GM23338 (cell line): ENCODE measurements at regions not wholly inside any gene's neighbourhood (a gene's known extent, or its start where the extent isn't known, plus 50 kb on each side); places are given as distances from the start of the nearest gene placed in this dataset.

Experiments
- ATAC-seq: fragments of 200-7000 bp; cut with Tn5 transposase; 3 replicates; pipeline ENCODE4 v1.9.1; 2020
- DNase-seq: peaks from one replicate; pipeline ENCODE4 v3.0.0-alpha.2; 2015; ENCODE audit warnings: low spot score
- H2AFZ ChIP-seq: fragments of 200-600 bp; sonication (generic); 2 replicates; pipeline ENCODE4 v1.8.0; 2016; ENCODE audit warnings: antibody characterized with exemption, mild to moderate bottlenecking, moderate library complexity
- H3F3A ChIP-seq: fragments of 200-600 bp; sonication (generic); replicated peaks from 2 replicates; pipeline ENCODE4 v1.8.0; 2017; ENCODE audit warnings: antibody characterized with exemption, mixed run types, low read depth
- H3K27ac ChIP-seq: fragments of 200-600 bp; sonication (generic); 2 replicates; pipeline ENCODE4 v1.6.1; 2016; ENCODE audit warnings: low read depth
- H3K27me3 ChIP-seq: fragments of 200-600 bp; sonication (generic); 2 replicates; pipeline ENCODE4 v1.8.0; 2016; ENCODE audit warnings: mild to moderate bottlenecking, mixed run types, moderate library complexity; ENCODE audit not compliant: insufficient read depth
- H3K36me3 ChIP-seq: fragments of 200-600 bp; sonication (generic); 2 replicates; pipeline ENCODE4 v1.8.0; 2016; ENCODE audit warnings: mild to moderate bottlenecking; ENCODE audit not compliant: insufficient read depth
- H3K4me1 ChIP-seq: fragments of 200-600 bp; sonication (generic); 2 replicates; pipeline ENCODE4 v1.8.0; 2016; ENCODE audit warnings: mild to moderate bottlenecking, moderate library complexity; ENCODE audit not compliant: insufficient read depth
- H3K4me2 ChIP-seq: fragments of 200-600 bp; sonication (generic); 2 replicates; pipeline ENCODE4 v1.7.1; 2017; ENCODE audit warnings: mixed run types
- H3K4me3 ChIP-seq: fragments of 200-600 bp; sonication (generic); 2 replicates; pipeline ENCODE4 v1.6.1; 2016; ENCODE audit warnings: mixed run types
- H3K79me2 ChIP-seq: fragments of 200-600 bp; sonication (generic); replicated peaks from 2 replicates; pipeline ENCODE4 v1.8.0; 2017; ENCODE audit warnings: mild to moderate bottlenecking; ENCODE audit not compliant: insufficient read depth
- H3K9me2 ChIP-seq: fragments of 200-600 bp; sonication (generic); 2 replicates; pipeline ENCODE4 v1.8.0; 2017; ENCODE audit not compliant: insufficient read depth
- H4K20me1 ChIP-seq: fragments of 200-600 bp; sonication (generic); replicated peaks from 2 replicates; pipeline ENCODE4 v1.8.0; 2017; ENCODE audit warnings: mild to moderate bottlenecking; ENCODE audit not compliant: insufficient read depth
- H3K27ac Mint-ChIP-seq: 2 replicates; pipeline ENCODE4 v1.8.0; 2020; ENCODE audit warnings: inconsistent platforms, mild to moderate bottlenecking, moderate library complexity, mixed read lengths
- H3K27me3 Mint-ChIP-seq: 3 replicates; pipeline ENCODE4 v1.8.0; 2022; ENCODE audit warnings: low read depth, mild to moderate bottlenecking, moderate library complexity, mixed read lengths, inconsistent platforms; ENCODE audit not compliant: insufficient read depth, poor library complexity
- H3K36me3 Mint-ChIP-seq: 3 replicates; pipeline ENCODE4 v1.8.0; 2021; ENCODE audit warnings: low read depth, mild to moderate bottlenecking, inconsistent platforms, moderate library complexity, mixed read lengths
- H3K4me1 Mint-ChIP-seq: 3 replicates; pipeline ENCODE4 v1.8.0; 2020; ENCODE audit warnings: mild to moderate bottlenecking, inconsistent platforms, mixed read lengths
- H3K4me3 Mint-ChIP-seq: 3 replicates; pipeline ENCODE4 v1.8.0; 2021; ENCODE audit warnings: moderate library complexity, mild to moderate bottlenecking, inconsistent platforms, mixed read lengths
- H3K9me3 Mint-ChIP-seq: 3 replicates; pipeline ENCODE4 v1.8.0; 2020; ENCODE audit warnings: moderate library complexity, mild to moderate bottlenecking, inconsistent platforms, mixed read lengths
- CREB1 ChIP-seq: fragments of 250-450 bp; sonication (Bioruptor Pico); IDR thresholded peaks from 2 replicates; pipeline ENCODE4 v1.5.0; 2020; ENCODE audit warnings: low read depth, mild to moderate bottlenecking, moderate library complexity
- CTCF ChIP-seq, 2 experiments: fragments of 200-600 bp in 1 of 2; sonication (generic) in 1 of 2; conservative IDR thresholded peaks; 2 replicates each; pipeline versions ENCODE4 v1.5.1 to v1.6.1; 2016 to 2017; ENCODE audit warnings: antibody characterized with exemption in 2 of 2, low read depth in 2 of 2, mild to moderate bottlenecking in 2 of 2, moderate library complexity in 1 of 2
- ETS1 ChIP-seq: IDR thresholded peaks from 2 replicates; pipeline ENCODE4 v1.6.1; 2016; ENCODE audit warnings: antibody characterized with exemption
- EZH2 ChIP-seq: fragments of 200-600 bp; sonication (generic); IDR thresholded peaks from one replicate; pipeline ENCODE4 v1.8.0; 2017; ENCODE audit warnings: antibody characterized with exemption, mild to moderate bottlenecking, low read depth; ENCODE audit not compliant: unreplicated experiment
- NANOG ChIP-seq: IDR thresholded peaks from 2 replicates; pipeline ENCODE4 v1.6.1; 2016; ENCODE audit warnings: antibody characterized with exemption, borderline replicate concordance
- POLR2AphosphoS5 ChIP-seq: IDR thresholded peaks from 2 replicates; pipeline ENCODE4 v1.6.1; 2016; ENCODE audit warnings: antibody characterized with exemption, low read depth
- ZNF114 ChIP-seq: fragments of 250-450 bp; sonication (Bioruptor Pico); IDR thresholded peaks from 2 replicates; pipeline ENCODE4 v1.5.0; 2020; ENCODE audit warnings: mild to moderate bottlenecking, moderate library complexity
- ZNF462 ChIP-seq: fragments of 250-450 bp; sonication (Bioruptor Pico); IDR thresholded peaks from 2 replicates; pipeline ENCODE4 v1.5.0; 2020; ENCODE audit warnings: mild to moderate bottlenecking, moderate library complexity

DNA sequence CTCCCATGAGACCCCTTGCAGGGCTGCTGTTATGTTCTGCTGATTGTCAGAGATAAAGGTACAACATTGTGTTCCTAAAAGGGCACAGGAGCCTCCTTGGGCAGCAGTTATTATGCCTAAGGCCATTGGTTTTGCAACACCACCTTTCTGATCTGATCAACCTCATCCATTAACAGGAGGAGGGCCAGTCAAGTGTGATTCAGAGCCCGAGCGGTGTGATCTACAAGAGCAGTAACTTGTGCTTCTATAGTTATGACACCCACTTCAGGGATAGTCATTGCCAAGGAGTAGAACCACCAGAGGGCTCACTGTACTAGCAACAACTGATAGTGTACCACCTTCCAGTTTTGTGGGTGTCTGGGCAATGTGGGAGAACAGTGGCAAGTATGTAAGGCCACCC is 1457.9 kb upstream of the CADM2 start:
- Histone ChIP-seq H4K20me1 (no peaks in the 10 kb centered on the region), H3K27me3 (no peaks in the 10 kb centered on the region), H3K27ac (no peak overlapping the region), H3K4me3 (no peak overlapping the region), H3K9me2 (peaks cover 17% of the 10 kb centered on the region), H2AFZ (no peak overlapping the region), H3K4me1 (no peaks in the 10 kb centered on the region), H3F3A (no peaks in the 10 kb centered on the region), H3K36me3 (no peaks in the 10 kb centered on the region), H3K4me2 (no peak overlapping the region), H3K79me2 (no peaks in the 10 kb centered on the region)
- peaks cover 1% of the 10 kb centered on the region for H3K27me3 Mint-ChIP-seq
- no peaks in the 10 kb centered on the region for H3K4me1 Mint-ChIP-seq
- peaks cover 2% of the 10 kb centered on the region; the same call in 2 of the 3 replicates for H3K9me3 Mint-ChIP-seq
- H3K4me3 Mint-ChIP-seq: no peak overlapping the region
- DNase-seq: no peak
- ATAC-seq: no peak
- TF ChIP-seq CTCF (conservative IDR thresholded peaks at IDR 0.05; ENCODE audit: low read depth in 2 of 2) (peak in 1 of 2 experiments; percentile 31; a peak in 1 of 4 replicates), EZH2 (no peak)
- peaks cover 8% of the 10 kb centered on the region; the same call in 2 of the 3 replicates for H3K36me3 Mint-ChIP-seq
- no peak overlapping the region for H3K27ac Mint-ChIP-seq

DNA sequence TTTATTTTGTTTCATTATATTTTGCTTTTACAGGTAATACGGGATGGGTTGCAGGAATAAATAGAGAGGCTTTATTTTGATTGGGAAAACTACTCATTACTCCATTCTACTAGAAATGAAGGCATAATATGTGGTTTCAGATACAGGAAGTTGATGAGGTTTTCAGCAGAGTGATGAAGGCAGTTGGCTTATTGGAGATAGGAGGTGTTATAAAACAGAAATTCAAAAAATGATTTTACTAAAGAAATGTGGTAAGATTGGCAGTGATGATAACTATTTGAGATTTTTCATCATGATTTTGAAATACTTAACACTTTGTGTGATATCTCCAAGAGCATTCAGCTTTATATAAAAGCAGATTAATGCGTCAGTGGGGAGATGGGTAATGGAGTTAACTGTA is 1445.7 kb upstream of the CADM2 start:
- H3K4me1 ChIP-seq: peaks cover 12% of the 10 kb centered on the region
- no peak overlapping the region for H3K4me3 ChIP-seq
- TF ChIP-seq NANOG (no peak), ZNF462 (no peak), ZNF114 (CRISPR knock-in tag) (no peak), CTCF (conservative IDR thresholded peaks at IDR 0.05; ENCODE audit: low read depth in 2 of 2) (no peak), ETS1 (no peak), POLR2AphosphoS5 (no peak), CREB1 (CRISPR knock-in tag) (no peak)

More for the DNA sequence above, 1445.7 kb upstream of the CADM2 start:
- H3K27ac ChIP-seq: no peak overlapping the region
- no peaks in the 10 kb centered on the region for H4K20me1 ChIP-seq
- no peak for ATAC-seq
- no peak for DNase-seq
- no peak overlapping the region for H2AFZ ChIP-seq
- Mint-ChIP-seq H3K4me1 (peaks cover 28% of the 10 kb centered on the region), H3K36me3 (peaks cover 16% of the 10 kb centered on the region), H3K4me3 (no peak overlapping the region), H3K9me3 (peaks cover 6% of the 10 kb centered on the region; the same call in 2 of the 3 replicates), H3K27ac (no peak overlapping the region), H3K27me3 (no peaks in the 10 kb centered on the region)
- H3F3A ChIP-seq: no peaks in the 10 kb centered on the region
- no peaks in the 10 kb centered on the region for H3K27me3 ChIP-seq
- no peaks in the 10 kb centered on the region for H3K79me2 ChIP-seq
- no peaks in the 10 kb centered on the region for H3K9me2 ChIP-seq
- H3K4me2 ChIP-seq: peak overlapping the region; percentile 45
- no peaks in the 10 kb centered on the region for H3K36me3 ChIP-seq
